NCI-H187 (cell line): ENCODE measurements at regions not wholly inside any gene's neighbourhood (a gene's known extent, or its start where the extent isn't known, plus 50 kb on each side); places are given as distances from the start of the nearest gene placed in this dataset.
"Not testable (repeated sequence)": the region's sequence is repeated elsewhere in the genome, so short reads cannot be mapped to it uniquely, and the experiment has no call there.

ENCODE experiments used
- DNase-seq, 2 experiments: peaks; one replicate each; lab custom pipeline; 2025; lab: John Stamatoyannopoulos, UW

DNA sequence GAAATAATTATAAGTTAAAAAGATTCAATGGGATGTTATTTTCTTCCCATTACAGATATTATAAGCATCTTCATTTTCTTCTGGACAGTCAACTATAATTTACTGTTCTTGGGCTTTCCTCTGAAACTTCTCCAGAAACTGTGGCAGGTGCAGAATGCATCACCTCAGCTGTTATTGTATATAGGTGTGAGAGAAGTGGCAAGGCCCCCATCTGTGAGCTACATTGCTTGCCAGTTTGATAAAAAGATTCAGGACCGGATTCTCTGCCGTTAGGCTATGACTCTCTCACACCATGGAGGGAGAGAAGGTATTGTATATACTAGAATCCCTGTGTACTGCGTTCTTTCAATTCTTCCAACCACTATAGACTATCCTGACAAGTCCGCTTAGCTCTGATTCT, 135.8 kb upstream of the CENPW start:
- DNase-seq: no peak

DNA sequence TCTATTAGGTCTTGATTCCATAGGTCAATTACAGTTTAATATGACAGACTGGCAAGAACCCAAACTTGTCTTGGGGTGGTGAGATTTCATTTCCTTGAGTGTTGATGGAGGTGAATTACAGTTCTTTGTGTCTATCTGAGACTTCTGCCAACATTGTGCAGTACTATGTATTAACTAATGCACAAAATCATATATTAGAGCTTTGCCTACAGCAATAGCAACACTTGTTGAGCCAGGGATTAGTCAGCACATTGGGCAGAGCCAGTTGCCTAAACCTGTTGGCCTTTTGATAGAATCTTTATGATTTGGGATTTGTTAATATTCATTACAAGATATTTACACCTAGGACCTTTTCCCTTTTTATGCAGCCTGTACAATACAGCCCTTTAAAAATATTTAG, 135.3 kb upstream of the CENPW start:
- no peak for DNase-seq

DNA sequence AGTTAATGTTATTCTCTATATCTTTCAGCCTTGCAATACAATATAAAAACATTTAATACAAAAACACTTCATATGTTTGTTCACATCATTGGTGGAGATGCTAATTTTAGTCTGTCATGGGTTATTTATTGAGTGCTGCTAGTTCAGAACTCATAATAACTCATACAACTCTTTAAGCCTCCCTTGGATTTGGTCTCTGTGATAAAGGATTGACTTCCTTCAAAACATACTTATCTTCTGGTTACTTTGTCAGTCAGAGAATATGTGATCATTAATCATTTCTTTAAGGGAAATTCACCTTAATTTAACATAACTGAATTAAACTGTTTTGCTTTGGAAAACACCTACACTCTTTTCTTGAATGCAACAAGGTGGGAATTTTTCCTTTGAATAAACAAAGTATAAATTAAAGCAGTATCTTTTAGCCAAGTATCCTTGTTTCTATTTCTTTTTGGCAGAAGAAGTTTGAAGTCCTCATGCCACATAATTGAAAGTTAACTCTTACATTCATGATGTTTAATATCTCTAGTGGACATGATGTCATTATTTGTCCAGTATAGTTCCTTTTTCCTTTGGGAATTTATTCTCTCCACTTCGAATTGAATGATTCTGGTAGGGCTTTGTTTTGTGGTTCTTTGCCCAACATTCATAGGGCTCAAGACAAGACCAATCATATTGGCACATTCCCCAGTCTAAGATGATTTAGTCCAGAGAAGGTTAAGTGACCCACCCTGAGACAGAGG, 133.2 kb upstream of the CENPW start:
- no peak for DNase-seq

DNA sequence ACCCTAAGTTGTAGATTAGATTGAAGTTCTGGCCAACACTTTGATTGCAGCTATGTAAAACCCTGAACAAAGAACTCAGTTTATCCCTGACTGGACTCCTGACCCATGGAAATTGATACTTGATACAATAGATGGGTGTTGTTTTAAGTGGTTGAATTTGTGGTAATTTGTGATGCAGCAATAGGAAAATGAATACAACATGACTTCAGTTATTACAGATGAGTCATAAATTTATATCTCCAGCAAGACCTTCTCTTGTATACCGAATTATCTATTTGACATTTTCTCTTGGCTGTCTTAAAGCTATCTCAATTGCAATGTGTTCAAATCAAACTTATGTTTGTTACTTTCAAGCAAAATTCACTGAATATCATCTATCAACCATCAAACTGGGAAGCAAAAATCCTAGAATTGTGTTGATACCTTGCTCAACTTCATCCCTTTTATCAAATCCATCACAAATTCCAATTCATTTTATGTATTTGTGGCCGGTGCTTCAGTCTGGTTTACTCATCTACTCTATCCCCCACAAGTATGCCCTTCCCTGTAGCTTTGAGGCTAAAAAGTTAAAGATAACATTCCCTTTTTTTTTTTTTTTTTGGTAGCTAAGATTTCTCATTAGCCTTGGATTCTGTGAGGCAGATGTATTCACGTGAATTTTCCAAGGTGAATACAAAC, 129.4 kb upstream of the CENPW start:
- no peak for DNase-seq

DNA sequence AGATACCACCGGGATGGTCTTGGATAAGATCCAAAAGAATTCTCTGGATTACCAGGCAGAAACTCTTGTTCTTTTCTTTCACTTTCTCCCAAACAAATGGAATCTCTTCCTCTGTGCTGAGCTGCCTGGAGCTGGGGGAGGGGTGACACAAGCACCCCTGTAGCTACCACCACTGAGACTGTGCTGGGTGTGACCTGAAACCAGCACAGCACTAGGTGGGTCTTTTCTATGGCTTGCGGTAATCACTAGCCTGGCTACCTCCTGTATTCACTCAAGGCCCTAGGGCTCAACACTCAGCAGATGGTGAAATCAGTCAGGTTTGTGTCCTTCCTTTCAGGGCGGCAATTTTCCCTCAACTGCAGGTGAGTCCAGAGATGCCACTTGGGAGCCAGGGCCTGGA, 122.4 kb upstream of the CENPW start:
- no peak for DNase-seq

DNA sequence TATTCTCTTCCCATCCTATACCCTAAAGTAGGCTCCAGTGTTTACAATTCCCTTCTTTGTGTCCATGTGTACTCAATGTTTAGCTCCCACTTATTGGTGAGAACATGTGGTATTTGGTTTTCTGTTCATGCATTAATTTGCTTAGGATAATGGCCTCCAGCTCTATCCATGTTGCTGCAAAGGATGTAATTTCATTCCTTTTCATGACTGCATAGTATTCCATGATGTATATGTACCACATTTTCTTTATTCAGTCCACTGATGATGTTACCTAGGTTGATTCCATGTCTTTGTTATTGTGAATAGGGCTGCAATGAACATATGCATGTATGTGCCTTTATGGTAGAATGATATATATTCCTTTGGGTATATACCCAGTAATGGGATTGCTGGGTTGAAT, 119.0 kb upstream of the CENPW start:
- not testable (repeated sequence) for DNase-seq

DNA sequence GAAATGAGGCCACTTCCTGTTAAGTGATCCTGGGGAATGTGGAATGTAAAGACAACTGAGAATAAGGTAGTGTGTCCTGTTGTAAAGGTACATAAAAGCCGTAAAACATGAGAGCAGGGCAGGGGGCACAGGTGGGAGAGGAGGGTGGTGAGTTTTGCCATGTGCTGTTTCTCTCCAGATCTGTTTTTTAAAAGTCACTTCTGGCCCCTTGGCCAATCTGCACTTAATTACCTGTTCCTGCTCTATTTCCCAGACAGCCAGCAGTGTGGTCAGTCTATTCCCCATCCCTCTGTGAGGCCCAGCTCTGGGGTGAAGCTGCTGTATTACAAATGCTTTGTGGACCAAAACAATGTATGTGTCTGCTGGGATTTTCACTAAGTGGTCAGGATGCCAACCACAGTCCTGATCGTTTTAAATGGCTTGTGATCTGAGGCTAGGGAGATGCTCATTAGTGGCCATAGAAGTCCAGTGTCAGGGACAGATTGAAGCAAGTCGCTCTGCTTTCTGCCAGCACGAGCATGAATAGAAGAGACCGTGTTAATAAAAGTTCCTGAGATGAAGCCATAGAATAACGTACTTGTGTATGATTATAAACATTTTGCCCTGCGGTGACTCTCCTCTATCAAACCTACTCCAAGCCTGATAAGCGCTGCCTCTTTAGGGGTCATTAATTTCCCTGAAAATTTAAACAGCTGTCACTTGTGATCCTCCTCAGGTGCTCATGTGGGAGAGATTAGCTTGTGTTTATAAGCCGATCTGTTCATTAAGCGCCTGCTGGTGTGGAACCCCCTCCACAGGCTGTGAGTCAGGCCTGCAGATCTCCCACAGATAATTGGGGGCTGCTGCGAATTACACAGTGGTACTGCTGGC, 111.8 kb upstream of the CENPW start:
- DNase-seq: no peak

DNA sequence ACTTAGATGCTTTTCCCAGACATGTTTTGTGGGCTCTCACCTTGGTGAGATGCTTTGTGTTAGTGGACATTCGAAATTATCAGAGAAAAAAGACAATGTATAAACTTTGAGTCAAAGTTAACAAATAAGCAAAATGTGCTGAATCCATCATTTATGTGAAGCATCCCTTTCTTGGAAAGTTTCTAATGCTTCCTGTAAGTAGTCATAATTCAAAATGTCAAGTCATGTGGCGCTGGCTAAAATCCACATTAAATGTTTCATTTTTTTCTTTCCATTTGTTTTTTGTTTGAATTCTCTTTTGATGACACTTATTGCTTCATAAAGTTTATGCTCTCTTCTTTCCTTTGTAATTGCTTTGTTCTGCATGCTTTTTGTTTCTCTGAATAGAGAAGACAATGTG, 107.2 kb upstream of the CENPW start:
- DNase-seq: no peak

DNA sequence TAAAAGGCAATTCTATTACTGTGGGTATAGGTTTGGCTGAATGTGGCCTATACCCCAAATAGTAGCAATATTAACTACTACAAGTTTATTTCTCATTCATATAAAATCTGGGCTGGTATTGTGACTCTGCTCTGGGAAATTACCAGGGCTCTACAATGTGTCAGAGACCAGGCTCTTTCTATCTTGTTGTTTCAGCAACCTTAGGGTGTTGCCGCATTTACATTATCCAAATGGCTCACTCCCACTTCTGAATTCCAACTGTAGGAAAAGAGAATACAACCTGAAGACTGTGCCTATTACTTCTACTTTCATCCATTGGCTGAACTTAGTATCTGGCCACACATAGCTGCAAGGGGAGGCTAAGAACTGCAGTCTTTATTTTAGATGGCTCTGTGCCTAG, 106.7 kb upstream of the CENPW start:
- DNase-seq: no peak

DNA sequence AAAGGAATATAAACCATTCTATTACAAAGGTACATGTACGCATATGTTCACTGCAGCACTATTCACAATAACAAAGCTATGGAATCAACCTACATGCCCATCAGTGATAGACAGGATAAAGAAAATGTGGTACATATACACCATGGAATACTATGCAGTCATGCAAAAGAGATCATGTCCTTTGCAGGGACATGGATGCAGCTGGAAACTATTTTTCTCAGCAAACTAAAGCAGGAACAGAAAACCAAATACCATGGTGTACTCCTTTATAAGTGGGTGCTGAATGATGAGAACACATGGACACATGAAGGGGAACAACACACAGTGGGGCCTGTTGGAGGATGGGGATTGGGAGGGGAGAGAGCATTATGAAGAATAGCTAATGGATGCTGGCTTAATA, 104.6 kb upstream of the CENPW start:
- DNase-seq: no peak

DNA sequence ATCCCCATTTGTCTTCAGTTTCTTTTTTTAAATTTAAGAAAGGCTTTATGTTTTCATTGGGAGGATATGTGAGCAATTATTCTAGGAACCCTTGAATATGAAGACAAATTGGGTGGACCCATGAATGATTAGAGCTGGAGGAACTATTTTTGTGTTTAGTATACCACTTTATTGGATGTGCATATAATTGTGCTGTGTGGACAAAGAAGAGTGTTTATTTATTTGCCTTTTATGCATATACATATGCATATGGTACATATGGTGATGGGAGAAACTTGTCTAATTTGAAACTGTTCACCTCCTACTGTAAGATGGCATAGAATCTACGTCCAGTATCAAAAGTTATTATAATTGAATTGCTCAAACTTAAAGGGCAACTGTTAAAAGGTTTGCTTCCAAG, 94.8 kb upstream of the CENPW start:
- DNase-seq: no peak

DNA sequence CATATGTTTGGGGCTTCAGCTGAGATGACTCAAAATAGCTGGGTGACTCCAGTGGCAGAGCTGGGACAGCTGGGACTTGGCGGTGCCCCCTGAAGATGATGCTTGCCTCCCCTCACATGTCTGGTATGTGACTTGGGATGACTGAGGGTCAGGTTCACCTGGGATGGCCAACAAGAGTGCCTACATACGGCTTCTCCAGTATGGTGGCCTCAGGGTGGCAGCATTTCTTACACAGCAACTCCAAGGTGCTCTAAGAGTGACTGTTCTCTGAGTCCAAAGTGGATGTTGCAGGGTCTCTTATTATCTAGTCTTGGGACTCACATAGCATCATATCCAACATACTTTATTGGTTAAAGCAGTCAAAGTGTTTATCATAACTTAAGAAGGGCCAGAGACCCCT, 87.8 kb upstream of the CENPW start:
- DNase-seq: no peak

DNA sequence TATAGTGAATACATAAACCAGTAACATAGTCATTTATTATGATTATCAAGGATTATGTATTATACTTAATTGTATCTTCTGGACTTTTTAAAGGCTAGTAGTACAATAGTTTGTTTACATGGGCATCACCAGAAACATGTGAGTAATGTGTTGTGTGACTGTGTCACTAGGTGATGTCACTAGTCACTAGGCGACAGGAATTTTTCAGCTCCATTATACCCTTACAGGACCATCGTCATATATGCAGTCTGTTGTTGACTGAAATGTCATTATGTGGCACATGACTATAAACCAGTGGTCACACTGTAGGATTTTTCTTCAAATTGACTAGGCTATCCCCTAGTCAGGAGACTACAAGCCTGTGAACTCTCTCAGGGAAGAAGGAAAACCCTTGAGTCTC, 86.5 kb upstream of the CENPW start:
- DNase-seq: no peak

DNA sequence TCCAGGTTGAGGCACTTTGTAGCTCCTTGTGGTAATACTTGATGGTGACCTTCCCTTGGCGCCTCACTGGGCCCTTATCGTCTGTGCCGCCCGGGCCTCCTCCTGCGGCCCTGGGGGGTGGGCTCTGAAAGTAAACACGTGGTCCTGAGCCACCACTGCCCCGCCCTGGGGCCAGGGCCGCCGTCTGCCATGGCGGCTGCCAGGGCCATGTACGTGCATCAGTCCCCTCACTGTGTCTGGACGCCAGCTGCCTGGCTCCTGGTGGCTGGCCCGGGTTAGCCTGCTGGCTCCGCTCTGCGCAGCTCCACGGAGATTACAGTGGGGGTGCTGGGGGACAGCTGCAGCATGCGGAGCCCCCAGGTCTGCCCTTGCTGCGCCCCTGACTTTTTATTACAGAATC, 81.8 kb upstream of the CENPW start:
- DNase-seq: no peak

DNA sequence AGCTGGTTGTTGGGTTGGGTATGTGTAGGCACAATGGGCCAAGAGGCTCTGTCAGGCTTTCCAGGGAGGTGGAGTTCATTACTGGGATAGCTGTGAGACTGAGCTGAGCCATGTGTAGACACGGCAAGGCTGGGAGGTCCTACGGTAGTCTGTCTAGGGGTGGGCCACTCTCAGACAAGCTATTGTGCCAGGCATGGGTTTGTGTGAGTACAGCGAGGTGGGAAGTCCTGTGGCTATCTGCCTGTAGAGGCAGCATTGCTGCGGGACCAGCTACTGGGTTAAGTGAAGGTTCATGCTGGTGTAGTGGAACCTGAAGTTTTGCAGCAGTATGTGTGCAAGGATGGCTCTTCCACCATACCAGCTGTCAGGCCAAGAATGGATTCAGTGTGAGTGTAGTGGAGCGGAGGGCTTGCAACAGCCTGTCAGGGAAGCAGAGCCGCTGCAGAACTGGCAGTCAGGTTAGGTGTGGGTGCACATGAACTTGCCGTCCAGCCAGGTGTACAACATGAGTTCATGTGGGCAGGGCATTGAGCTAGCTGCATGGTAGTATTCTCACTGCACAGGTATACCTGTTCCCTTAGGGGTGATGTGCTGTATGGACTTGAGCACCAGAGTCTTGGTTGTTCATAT, 78.0 kb upstream of the CENPW start:
- DNase-seq: no peak

DNA sequence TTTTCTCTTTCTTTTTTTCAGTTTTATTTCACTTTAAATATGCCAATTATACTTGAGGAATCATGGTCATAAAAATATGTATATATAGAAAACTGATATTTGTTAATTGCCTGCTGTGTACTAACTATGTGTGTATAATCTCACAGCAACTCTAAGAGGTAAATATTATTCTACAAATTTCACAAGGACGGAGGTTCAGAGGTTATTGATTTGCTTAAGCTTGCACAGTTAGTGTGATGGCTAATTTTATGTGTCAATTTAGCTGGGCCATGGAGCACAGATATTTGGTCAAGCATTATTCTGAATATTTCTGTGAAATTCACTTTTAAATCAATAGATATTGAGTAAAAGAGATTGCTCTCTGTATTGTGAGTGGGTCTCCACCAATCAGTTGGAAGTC, 75.7 kb upstream of the CENPW start:
- no peak for DNase-seq

DNA sequence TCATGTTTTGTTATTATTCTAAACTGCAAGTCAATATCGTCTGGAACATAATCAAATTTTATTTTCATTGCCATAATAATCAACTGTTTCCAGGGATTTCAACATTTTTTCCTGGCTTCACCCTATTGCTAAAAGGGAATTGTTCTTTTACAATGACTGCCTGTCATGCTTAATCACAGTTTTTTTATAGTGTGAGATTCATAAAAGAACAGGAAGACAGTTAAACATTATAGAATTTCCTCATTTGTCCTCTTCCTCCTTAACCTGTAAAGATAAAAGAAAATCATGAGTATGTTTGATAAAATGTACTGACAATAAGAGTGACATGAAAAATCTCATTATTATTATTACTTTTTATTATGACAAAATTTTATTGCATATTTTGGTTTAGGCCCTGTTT, 73.3 kb upstream of the CENPW start:
- DNase-seq: no peak

DNA sequence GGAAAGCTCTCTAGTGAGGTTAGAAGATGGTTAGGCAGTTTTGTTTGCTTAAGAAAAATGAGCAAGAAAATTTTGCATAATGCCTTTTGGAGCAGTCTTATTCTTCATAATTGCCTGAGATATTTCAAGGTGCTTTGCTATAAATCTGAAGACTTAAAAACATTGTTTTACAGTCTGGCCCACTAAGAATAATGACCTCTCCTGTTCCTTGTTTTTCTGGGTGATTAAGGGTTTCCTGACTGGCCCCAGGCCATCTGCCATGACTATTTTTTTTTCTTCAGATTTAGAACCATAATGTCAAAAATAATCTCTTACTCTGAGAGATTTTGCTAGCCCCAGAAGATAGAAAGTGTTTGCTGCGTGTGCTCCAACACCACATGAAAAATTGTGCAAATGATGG, 72.3 kb upstream of the CENPW start:
- no peak for DNase-seq

DNA sequence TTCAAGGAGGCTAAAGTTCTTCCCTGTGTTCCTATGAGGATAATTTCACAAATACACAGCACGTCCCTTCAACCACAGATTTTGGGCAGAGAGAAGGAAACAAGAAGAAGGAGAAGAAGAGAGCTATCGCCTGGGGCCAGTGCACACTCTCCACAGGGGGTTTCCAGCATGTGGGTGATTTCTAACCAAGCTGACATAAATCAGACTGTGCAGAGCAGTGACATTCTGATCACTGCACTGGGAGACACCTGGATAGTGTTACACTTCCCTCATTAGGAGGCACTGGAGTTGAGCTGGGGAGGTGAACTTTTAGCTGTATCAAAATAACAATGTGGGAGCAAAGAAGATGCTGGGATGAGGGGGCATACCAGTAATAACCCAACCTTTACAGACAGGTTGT, 71.8 kb upstream of the CENPW start:
- no peak for DNase-seq

DNA sequence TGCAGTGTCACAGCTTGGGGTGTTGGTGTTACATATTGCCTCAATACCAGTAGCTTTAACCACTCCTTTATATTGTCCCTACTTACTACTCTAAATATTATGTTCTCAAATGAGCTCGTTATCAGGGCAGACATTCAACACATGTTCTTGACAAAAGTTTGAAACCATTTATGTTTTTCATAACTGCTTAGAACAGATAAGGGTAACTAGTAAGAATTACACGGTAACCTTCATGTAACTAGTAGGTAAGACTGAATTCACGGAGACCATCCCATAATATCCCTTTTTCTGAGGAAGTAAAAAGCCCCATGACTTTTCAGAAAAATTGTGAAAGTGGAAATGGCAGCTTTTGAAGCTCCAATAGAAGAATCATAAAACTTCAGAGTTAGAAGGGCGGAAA, 59.6 kb upstream of the CENPW start:
- no peak for DNase-seq

DNA sequence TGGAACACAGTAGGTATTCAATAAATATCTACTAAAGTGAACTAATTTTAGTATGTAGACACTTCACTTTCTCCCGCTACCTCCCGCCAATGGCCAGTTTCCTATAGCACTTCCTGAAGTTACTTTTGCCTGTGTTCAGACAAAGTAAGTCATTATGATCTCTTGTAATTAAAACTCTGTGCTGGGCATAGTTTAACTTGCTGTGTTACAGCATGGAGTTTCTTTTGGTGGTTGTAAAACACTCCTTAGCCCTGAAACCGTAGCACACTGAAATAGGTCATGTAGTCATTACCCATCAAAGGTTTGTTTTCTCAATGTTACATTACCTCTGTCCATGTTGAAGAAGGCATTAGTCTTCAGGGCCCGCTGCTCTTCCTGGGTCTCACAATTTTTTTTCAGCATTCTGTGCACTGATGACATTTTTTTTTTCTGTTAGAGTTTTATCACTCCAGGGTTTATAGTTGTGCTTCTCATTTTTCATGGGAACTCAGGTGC, 54.0 kb upstream of the CENPW start:
- no peak for DNase-seq
